RWPE1 (cell line): ENCODE measurements at regions not wholly inside any gene's neighbourhood (a gene's known extent, or its start where the extent isn't known, plus 50 kb on each side); places are given as distances from the start of the nearest gene placed in this dataset.
"Not testable (repeated sequence)": the region's sequence is repeated elsewhere in the genome, so short reads cannot be mapped to it uniquely, and the experiment has no call there.

Experiments
- CTCF ChIA-PET: fragments of 350-600 bp; sonication (Branson Sonifier 250); formaldehyde crosslinking; extraction: SDS; loops from one replicate; lab custom pipeline; 2021; lab: Yijun Ruan, JAX
- POLR2A ChIA-PET: fragments of 400-600 bp; formaldehyde crosslinking; extraction: SDS; loops from one replicate; lab custom pipeline; 2020; ENCODE audit warnings: antibody characterized with exemption; ENCODE audit not compliant: low non-redundant PET; lab: Yijun Ruan, JAX
- DNase-seq: peaks from one replicate; pipeline ENCODE4 v3.0.0; 2012; ENCODE audit warnings: low spot score
- H3K27ac ChIP-seq: fragments of 450-650 bp; 2 replicates; pipeline ENCODE4 v1.5.1; 2017
- CTCF ChIP-seq: fragments of 450-650 bp; conservative IDR thresholded peaks from 2 replicates; pipeline ENCODE4 v1.5.1; 2017; ENCODE audit warnings: low read depth, mild to moderate bottlenecking

DNA sequence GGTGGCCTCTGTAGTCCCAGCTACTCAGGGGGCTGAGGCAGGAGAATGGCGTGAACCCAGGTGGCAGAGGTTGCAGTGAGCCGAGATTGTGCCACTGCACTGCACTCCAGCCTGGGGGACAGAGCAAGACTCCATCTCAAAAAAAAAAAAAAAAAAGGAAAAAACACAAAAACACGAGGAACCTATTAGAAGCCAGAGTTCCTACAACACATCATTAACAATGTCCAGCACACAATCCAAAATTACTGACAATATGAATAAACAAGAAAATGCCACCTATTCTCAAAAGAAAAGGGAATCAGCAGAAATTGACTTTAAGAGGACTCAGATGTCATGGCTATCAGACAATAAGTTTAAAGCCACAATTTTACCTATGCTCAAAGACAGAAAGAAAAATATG, 57.3 kb upstream of the HS3ST3A1 start:
- POLR2A ChIA-PET, CTCF ChIA-PET, DNase-seq, H3K27ac ChIP-seq: not testable (repeated sequence)

DNA sequence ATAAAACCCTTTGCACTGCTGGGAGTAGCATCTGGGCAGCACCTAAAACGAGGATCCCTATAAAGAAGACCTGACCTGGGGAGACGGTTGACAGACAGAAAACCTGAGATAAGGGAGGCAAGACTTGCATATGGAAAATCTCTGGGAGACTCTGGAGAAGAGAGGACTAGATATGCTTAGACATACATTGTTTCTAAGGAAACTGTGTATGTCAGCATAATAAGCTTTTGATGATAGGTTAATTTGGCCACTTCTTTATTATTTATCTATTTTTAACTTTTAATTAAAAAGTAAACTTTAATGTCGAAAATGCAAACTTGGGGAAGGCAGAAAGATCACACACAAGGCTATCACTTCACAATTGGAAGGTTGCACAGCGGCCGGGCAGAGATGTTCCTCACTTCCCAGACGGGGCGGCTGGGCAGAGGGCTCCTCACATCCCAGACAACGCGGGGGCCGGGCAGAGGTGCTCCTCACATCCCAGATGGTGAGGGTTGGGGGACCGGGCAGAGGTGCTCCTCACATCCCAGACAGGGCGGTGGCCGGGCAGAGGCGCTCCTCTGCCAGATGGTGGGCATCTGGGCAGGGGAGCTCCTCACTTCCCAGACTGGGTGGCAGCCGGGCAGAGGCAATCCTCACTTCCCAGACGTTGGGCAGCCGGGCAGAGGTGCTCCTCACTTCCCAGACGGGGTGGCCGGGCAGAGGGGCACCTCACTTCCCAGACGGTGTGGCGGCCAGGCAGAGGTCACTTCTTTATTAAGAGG, 64.3 kb upstream of the HS3ST3A1 start:
- no peak overlapping the region for H3K27ac ChIP-seq
- no peak for TF ChIP-seq CTCF
- DNase-seq: no peak
- ChIA-PET CTCF (interaction anchor here (0.6 kb wide), 1 partner anchor 455 kb away, joined by 4 read pairs; no protein-coding TSS in a partner anchor), POLR2A (interaction anchor here (0.7 kb wide), 1 partner anchor 18 kb away, joined by 3 read pairs; no protein-coding TSS in a partner anchor)

- DNase-seq: no peak
- H3K27ac ChIP-seq: no peak overlapping the region
- no peak for TF ChIP-seq CTCF
- CTCF ChIA-PET: no interaction called here
- POLR2A ChIA-PET: no interaction called here
Observed at GRCh38 chr17:13671341-13671740, 69.6 kb upstream of the HS3ST3A1 start.

- POLR2A ChIA-PET: no interaction called here
- CTCF ChIA-PET: no interaction called here
- H3K27ac ChIP-seq: no peak overlapping the region
- no peak for TF ChIP-seq CTCF
- DNase-seq: peak; percentile 9
Observed at GRCh38 chr17:13671771-13672170, 70.0 kb upstream of the HS3ST3A1 start.

- no peak overlapping the region for H3K27ac ChIP-seq
- ChIA-PET CTCF (interaction anchor here (0.7 kb wide), 1 partner anchor 315 kb away, joined by 4 read pairs; no protein-coding TSS in a partner anchor), POLR2A (no interaction called here)
- no peak for DNase-seq
- TF ChIP-seq CTCF: no peak
Observed at GRCh38 chr17:13678361-13678760, 76.6 kb upstream of the HS3ST3A1 start.

- TF ChIP-seq CTCF: no peak
- ChIA-PET CTCF (interaction anchor here (0.7 kb wide), 1 partner anchor 314 kb away, joined by 4 read pairs; no protein-coding TSS in a partner anchor), POLR2A (no interaction called here)
- no peak overlapping the region for H3K27ac ChIP-seq
- DNase-seq: no peak
Observed at GRCh38 chr17:13678841-13679240, 77.1 kb upstream of the HS3ST3A1 start.

DNA sequence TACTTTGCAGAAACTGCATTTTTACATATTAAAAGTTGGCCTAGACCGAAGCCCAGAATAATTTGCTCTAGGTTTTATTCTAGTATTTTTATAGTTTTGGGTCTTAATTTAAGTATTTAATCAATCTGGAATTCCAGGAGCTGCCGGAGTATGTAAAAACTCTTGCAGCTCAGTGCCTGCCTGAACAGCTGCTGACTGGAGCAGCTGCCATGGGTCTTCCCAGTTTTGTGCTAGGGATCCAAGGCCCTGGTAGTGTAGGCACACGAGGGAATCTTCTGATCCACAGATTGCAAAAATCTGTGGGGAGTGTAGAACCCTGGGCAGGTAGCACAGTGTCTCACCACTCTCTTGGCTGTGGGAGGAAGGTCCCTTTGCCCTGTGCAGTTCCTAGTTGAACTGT, 87.0 kb upstream of the HS3ST3A1 start:
- POLR2A ChIA-PET: no interaction called here
- TF ChIP-seq CTCF: no peak
- CTCF ChIA-PET: interaction anchor here (0.7 kb wide), 1 partner anchor 410 kb away, joined by 3 read pairs; no protein-coding TSS in a partner anchor
- no peak for DNase-seq
- H3K27ac ChIP-seq: no peak overlapping the region
